Left ventricle myocardium inferior (tissue), 1 donor: ENCODE measurements at regions not wholly inside any gene's neighbourhood (a gene's known extent, or its start where the extent isn't known, plus 50 kb on each side); places are given as distances from the start of the nearest gene placed in this dataset.

Experiments
- DNase-seq: peaks from one replicate; pipeline ENCODE4 v3.0.0-alpha.2; 2020
- H3K27ac ChIP-seq: fragments of 200-600 bp; replicated peaks from 2 replicates; pipeline ENCODE4 v1.8.0; 2021
- H3K27me3 ChIP-seq: fragments of 200-600 bp; 2 replicates; pipeline ENCODE4 v1.8.0; 2021; ENCODE audit warnings: low read depth
- H3K36me3 ChIP-seq: fragments of 200-600 bp; 2 replicates; pipeline ENCODE4 v1.8.0; 2021
- H3K4me1 ChIP-seq: fragments of 200-600 bp; 2 replicates; pipeline ENCODE4 v1.8.0; 2021
- H3K4me3 ChIP-seq: fragments of 200-600 bp; 2 replicates; pipeline ENCODE4 v1.8.0; 2021; ENCODE audit warnings: mild to moderate bottlenecking, moderate library complexity
- H3K9me3 ChIP-seq: fragments of 200-600 bp; replicated peaks from 2 replicates; pipeline ENCODE4 v1.8.0; 2021
- CTCF ChIP-seq: fragments of 200-600 bp; IDR thresholded peaks from 2 replicates; pipeline ENCODE4 v1.8.0; 2021; ENCODE audit warnings: antibody characterized with exemption, mild to moderate bottlenecking, borderline replicate concordance
- intact Hi-C: fragments of 100-400 bp; cut with micrococcal nuclease; formaldehyde crosslinking; loops from one replicate; pipeline ENCODE4 v1.11.0; 2022
- donor health status: DM: no; HTN: yes; CAD: no; lungs with severe emphysema.

GRCh38 chr10:130660266-130660665 lies 524.1 kb downstream of the GLRX3 start:
- Histone ChIP-seq H3K4me3 (no peak overlapping the region), H3K36me3 (no peaks in the 10 kb centered on the region), H3K27me3 (peaks cover 27% of the 10 kb centered on the region), H3K4me1 (no peaks in the 10 kb centered on the region), H3K27ac (no peak overlapping the region), H3K9me3 (no peaks in the 10 kb centered on the region)
- no peak for DNase-seq
- intact Hi-C loops: no loop called here
- no peak for TF ChIP-seq CTCF

GRCh38 chr10:130661419-130661818 lies 525.2 kb downstream of the GLRX3 start:
- Histone ChIP-seq H3K4me1 (no peaks in the 10 kb centered on the region), H3K36me3 (no peaks in the 10 kb centered on the region), H3K27me3 (peaks cover 34% of the 10 kb centered on the region), H3K27ac (no peak overlapping the region), H3K9me3 (no peaks in the 10 kb centered on the region), H3K4me3 (no peak overlapping the region)
- intact Hi-C loops: no loop called here
- no peak for DNase-seq
- no peak for TF ChIP-seq CTCF

GRCh38 chr10:130662775-130663174 lies 526.6 kb downstream of the GLRX3 start:
- DNase-seq: no peak
- TF ChIP-seq CTCF: no peak
- Histone ChIP-seq H3K27me3 (peaks cover 30% of the 10 kb centered on the region), H3K4me3 (no peak overlapping the region), H3K27ac (no peak overlapping the region), H3K36me3 (no peaks in the 10 kb centered on the region), H3K9me3 (no peaks in the 10 kb centered on the region), H3K4me1 (no peaks in the 10 kb centered on the region)
- intact Hi-C loops: no loop called here

- Histone ChIP-seq H3K36me3 (no peaks in the 10 kb centered on the region), H3K4me1 (no peaks in the 10 kb centered on the region), H3K27ac (no peak overlapping the region), H3K4me3 (no peak overlapping the region), H3K9me3 (no peaks in the 10 kb centered on the region), H3K27me3 (peaks cover 24% of the 10 kb centered on the region)
- intact Hi-C loops: no loop called here
- DNase-seq: no peak
- no peak for TF ChIP-seq CTCF
These were observed 528.3 kb downstream of the GLRX3 start for GRCh38 chr10:130664526-130664925.

GRCh38 chr10:130666215-130666614 lies 530.0 kb downstream of the GLRX3 start:
- no peak for DNase-seq
- TF ChIP-seq CTCF: no peak
- Histone ChIP-seq H3K36me3 (no peaks in the 10 kb centered on the region), H3K4me1 (no peaks in the 10 kb centered on the region), H3K27me3 (peaks cover 18% of the 10 kb centered on the region), H3K27ac (no peak overlapping the region), H3K9me3 (no peaks in the 10 kb centered on the region), H3K4me3 (no peak overlapping the region)
- intact Hi-C loops: no loop called here
